SH-SY5Y (cell line): ENCODE measurements at regions not wholly inside any gene's neighbourhood (a gene's known extent, or its start where the extent isn't known, plus 50 kb on each side); places are given as distances from the start of the nearest gene placed in this dataset.

Source experiments
- GATA2 ChIP-seq: IDR thresholded peaks from 2 replicates; pipeline ENCODE4 v1.6.1; 2011; ENCODE audit warnings: mild to moderate bottlenecking, low read depth, low read length
- GATA3 ChIP-seq: IDR thresholded peaks from 2 replicates; pipeline ENCODE4 v1.6.1; 2011; ENCODE audit warnings: low read depth, mild to moderate bottlenecking, low read length, moderate library complexity

GRCh38 chr5:89399548-89399947 lies 516.6 kb upstream of the MEF2C start:
- TF ChIP-seq GATA2: no peak
- TF ChIP-seq GATA3: no peak
